Body of pancreas (tissue), 4 donors: ENCODE measurements at regions not wholly inside any gene's neighbourhood (a gene's known extent, or its start where the extent isn't known, plus 50 kb on each side); places are given as distances from the start of the nearest gene placed in this dataset.

Source experiments
- POLR2A ChIP-seq, 3 donors: fragments of 450-650 bp; IDR thresholded peaks; one replicate each; pipeline ENCODE4 v1.6.1; 2016; ENCODE audit warnings: antibody characterized with exemption in 3 of 3, mild to moderate bottlenecking in 2 of 3
- TF ChIP-seq, protein P1 (sequence below), 7 experiments: fragments of 450-650 bp in 4 of 7; fragments of 200-600 bp in 3 of 7; sonication (generic) in 3 of 7; IDR thresholded peaks; one replicate each; pipeline ENCODE4 v1.5.1; 2016 to 2019; ENCODE audit warnings: antibody characterized with exemption in 7 of 7

DNA sequence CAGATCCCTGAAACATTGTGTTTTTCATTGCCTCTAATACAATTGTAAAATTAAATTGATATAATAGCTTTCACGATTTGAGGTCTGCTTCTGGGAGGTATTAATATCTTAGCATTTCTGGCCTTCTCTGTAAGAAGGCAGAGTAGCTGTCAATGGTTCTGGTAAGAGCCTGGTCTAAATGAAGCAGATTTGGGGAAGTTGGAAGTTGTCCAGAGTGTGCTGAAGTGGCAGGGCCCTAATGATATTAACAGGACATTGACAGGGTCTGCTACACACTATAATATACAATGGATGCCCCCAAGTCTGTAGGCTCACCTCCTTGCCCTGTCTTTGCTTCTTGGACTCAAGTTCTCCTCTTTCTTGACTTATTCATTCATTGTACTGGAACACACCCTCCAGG lies 99.5 kb downstream of the C4BPA start:
- TF ChIP-seq, protein P1, sequence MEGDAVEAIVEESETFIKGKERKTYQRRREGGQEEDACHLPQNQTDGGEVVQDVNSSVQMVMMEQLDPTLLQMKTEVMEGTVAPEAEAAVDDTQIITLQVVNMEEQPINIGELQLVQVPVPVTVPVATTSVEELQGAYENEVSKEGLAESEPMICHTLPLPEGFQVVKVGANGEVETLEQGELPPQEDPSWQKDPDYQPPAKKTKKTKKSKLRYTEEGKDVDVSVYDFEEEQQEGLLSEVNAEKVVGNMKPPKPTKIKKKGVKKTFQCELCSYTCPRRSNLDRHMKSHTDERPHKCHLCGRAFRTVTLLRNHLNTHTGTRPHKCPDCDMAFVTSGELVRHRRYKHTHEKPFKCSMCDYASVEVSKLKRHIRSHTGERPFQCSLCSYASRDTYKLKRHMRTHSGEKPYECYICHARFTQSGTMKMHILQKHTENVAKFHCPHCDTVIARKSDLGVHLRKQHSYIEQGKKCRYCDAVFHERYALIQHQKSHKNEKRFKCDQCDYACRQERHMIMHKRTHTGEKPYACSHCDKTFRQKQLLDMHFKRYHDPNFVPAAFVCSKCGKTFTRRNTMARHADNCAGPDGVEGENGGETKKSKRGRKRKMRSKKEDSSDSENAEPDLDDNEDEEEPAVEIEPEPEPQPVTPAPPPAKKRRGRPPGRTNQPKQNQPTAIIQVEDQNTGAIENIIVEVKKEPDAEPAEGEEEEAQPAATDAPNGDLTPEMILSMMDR (IDR thresholded peaks at IDR 0.05) = no peak
- TF ChIP-seq POLR2A (IDR thresholded peaks at IDR 0.05) = no peak
